Endothelial cell (in vitro differentiated cells): ENCODE measurements at regions not wholly inside any gene's neighbourhood (a gene's known extent, or its start where the extent isn't known, plus 50 kb on each side); places are given as distances from the start of the nearest gene placed in this dataset.

Experiments used
- DNase-seq: peaks from one replicate; pipeline ENCODE4 v3.0.0; 2021; ENCODE audit warnings: low spot score
- H3K27ac Mint-ChIP-seq: one replicate; pipeline ENCODE4 v1.8.0; 2021; ENCODE audit warnings: mixed read lengths, inconsistent platforms; ENCODE audit not compliant: unreplicated experiment
- H3K27me3 Mint-ChIP-seq: one replicate; pipeline ENCODE4 v1.8.0; 2021; ENCODE audit warnings: mild to moderate bottlenecking, moderate library complexity, mixed read lengths, inconsistent platforms; ENCODE audit not compliant: unreplicated experiment
- H3K36me3 Mint-ChIP-seq: one replicate; pipeline ENCODE4 v1.8.0; 2021; ENCODE audit warnings: mild to moderate bottlenecking, low read depth, mixed read lengths, inconsistent platforms; ENCODE audit not compliant: unreplicated experiment
- H3K4me1 Mint-ChIP-seq: one replicate; pipeline ENCODE4 v1.8.0; 2021; ENCODE audit warnings: mild to moderate bottlenecking, mixed read lengths, inconsistent platforms; ENCODE audit not compliant: unreplicated experiment
- H3K4me3 Mint-ChIP-seq: one replicate; pipeline ENCODE4 v1.8.0; 2021; ENCODE audit warnings: mild to moderate bottlenecking, mixed read lengths, inconsistent platforms; ENCODE audit not compliant: unreplicated experiment
- H3K9me3 Mint-ChIP-seq: one replicate; pipeline ENCODE4 v1.8.0; 2021; ENCODE audit warnings: mixed read lengths, inconsistent platforms; ENCODE audit not compliant: unreplicated experiment
- CTCF ChIP-seq: fragments of 200-600 bp; sonication (generic); IDR thresholded peaks from one replicate; pipeline ENCODE4 v1.5.0; 2021; ENCODE audit warnings: antibody characterized with exemption; ENCODE audit not compliant: unreplicated experiment

- Mint-ChIP-seq H3K4me3 (no peak overlapping the region), H3K4me1 (peaks cover 3% of the 10 kb centered on the region), H3K27me3 (peaks cover 4% of the 10 kb centered on the region), H3K36me3 (peaks cover 4% of the 10 kb centered on the region), H3K27ac (no peak overlapping the region), H3K9me3 (peaks cover 4% of the 10 kb centered on the region)
- DNase-seq: no peak
- TF ChIP-seq CTCF: no peak
Observed at GRCh38 chr11:69416762-69417698, 64.4 kb upstream of the LINC01488 start.

- peaks cover 4% of the 10 kb centered on the region for H3K9me3 Mint-ChIP-seq
- H3K4me3 Mint-ChIP-seq: no peak overlapping the region
- DNase-seq: no peak
- peaks cover 3% of the 10 kb centered on the region for H3K4me1 Mint-ChIP-seq
- H3K27me3 Mint-ChIP-seq: peaks cover 4% of the 10 kb centered on the region
- H3K27ac Mint-ChIP-seq: no peak overlapping the region
- peaks cover 4% of the 10 kb centered on the region for H3K36me3 Mint-ChIP-seq
- TF ChIP-seq CTCF: no peak
Observed at GRCh38 chr11:69417699-69418085, 63.8 kb upstream of the LINC01488 start.

- H3K27ac Mint-ChIP-seq: no peak overlapping the region
Observed at GRCh38 chr11:69418576-69419296, 62.7 kb upstream of the LINC01488 start.

GRCh38 chr11:69419662-69420395 is 61.6 kb upstream of the LINC01488 start:
- no peaks in the 10 kb centered on the region for H3K9me3 Mint-ChIP-seq
- H3K4me3 Mint-ChIP-seq: no peak overlapping the region
- DNase-seq: no peak
- H3K27me3 Mint-ChIP-seq: peaks cover 4% of the 10 kb centered on the region
- H3K27ac Mint-ChIP-seq: no peak overlapping the region
- no peaks in the 10 kb centered on the region for H3K36me3 Mint-ChIP-seq
- no peak for TF ChIP-seq CTCF
- H3K4me1 Mint-ChIP-seq: peaks cover 3% of the 10 kb centered on the region

More at GRCh38 chr11:69418576-69419296, 62.7 kb upstream of the LINC01488 start:
- H3K9me3 Mint-ChIP-seq: peaks cover 4% of the 10 kb centered on the region
- H3K36me3 Mint-ChIP-seq: peaks cover 4% of the 10 kb centered on the region
- TF ChIP-seq CTCF: no peak
- DNase-seq: no peak
- peaks cover 4% of the 10 kb centered on the region for H3K27me3 Mint-ChIP-seq
- peaks cover 3% of the 10 kb centered on the region for H3K4me1 Mint-ChIP-seq
- H3K4me3 Mint-ChIP-seq: no peak overlapping the region
